H9 (cell line): ENCODE measurements at regions not wholly inside any gene's neighbourhood (a gene's known extent, or its start where the extent isn't known, plus 50 kb on each side); places are given as distances from the start of the nearest gene placed in this dataset.
A peak's percentile ranks its signal among the peaks of the same experiment; 100 is the strongest.

Source experiments
- DNase-seq: peaks from one replicate; pipeline ENCODE4 v3.0.0-alpha.2; 2017
- H2AFZ ChIP-seq: one replicate; pipeline ENCODE4 v1.6.1; 2013; ENCODE audit warnings: mild to moderate bottlenecking, low read length, control low read depth, moderate library complexity
- H2AK5ac ChIP-seq: 2 replicates; pipeline ENCODE4 v1.6.1; 2013; ENCODE audit warnings: low read length, control low read depth, mixed read lengths; ENCODE audit not compliant: insufficient read length
- H2BK120ac ChIP-seq: one replicate; pipeline ENCODE4 v1.6.1; 2013; ENCODE audit warnings: low read depth, mild to moderate bottlenecking, low read length, control low read depth, inconsistent platforms; ENCODE audit not compliant: poor library complexity, severe bottlenecking
- H2BK12ac ChIP-seq: 2 replicates; pipeline ENCODE4 v1.6.1; 2013; ENCODE audit warnings: low read length, control low read depth, mixed read lengths, low read depth; ENCODE audit not compliant: insufficient read length
- H2BK15ac ChIP-seq: 2 replicates; pipeline ENCODE4 v1.6.1; 2013; ENCODE audit warnings: low read depth, low read length, control low read depth
- H2BK20ac ChIP-seq: one replicate; pipeline ENCODE4 v1.6.1; 2013; ENCODE audit warnings: low read depth, mild to moderate bottlenecking, low read length, control low read depth, inconsistent platforms; ENCODE audit not compliant: poor library complexity, severe bottlenecking
- H2BK5ac ChIP-seq: 2 replicates; pipeline ENCODE4 v1.6.1; 2013; ENCODE audit warnings: low read length, control low read depth, mixed read lengths; ENCODE audit not compliant: insufficient read length
- H3K14ac ChIP-seq: 2 replicates; pipeline ENCODE4 v1.6.1; 2013; ENCODE audit warnings: low read length, control low read depth; ENCODE audit not compliant: insufficient read depth
- H3K18ac ChIP-seq: 2 replicates; pipeline ENCODE4 v1.6.1; 2013; ENCODE audit warnings: low read depth, mild to moderate bottlenecking, mixed read lengths, low read length, control low read depth; ENCODE audit not compliant: insufficient read length
- H3K23ac ChIP-seq: 2 replicates; pipeline ENCODE4 v1.6.1; 2013; ENCODE audit warnings: low read length, control low read depth, mixed read lengths, low read depth; ENCODE audit not compliant: insufficient read length
- H3K23me2 ChIP-seq: 2 replicates; pipeline ENCODE4 v1.6.1; 2013; ENCODE audit warnings: low read depth, mild to moderate bottlenecking, mixed read lengths, low read length, control low read depth; ENCODE audit not compliant: insufficient read length, poor library complexity, severe bottlenecking
- H3K27ac ChIP-seq: 2 replicates; pipeline ENCODE4 v1.5.1; 2013; ENCODE audit warnings: low read length, control low read depth, mixed read lengths, low read depth; ENCODE audit not compliant: insufficient read length
- H3K27me3 ChIP-seq: 2 replicates; pipeline ENCODE4 v1.6.1; 2013; ENCODE audit warnings: low read length, control low read depth, inconsistent platforms; ENCODE audit not compliant: insufficient read depth
- H3K4ac ChIP-seq: 2 replicates; pipeline ENCODE4 v1.6.1; 2013; ENCODE audit warnings: low read depth, mild to moderate bottlenecking, control low read depth, inconsistent platforms, low read length, moderate library complexity
- H3K4me1 ChIP-seq: 2 replicates; pipeline ENCODE4 v1.6.1; 2013; ENCODE audit warnings: low read length, control low read depth, inconsistent platforms; ENCODE audit not compliant: insufficient read depth
- H3K4me2 ChIP-seq: 2 replicates; pipeline ENCODE4 v1.6.1; 2013; ENCODE audit warnings: low read length, control low read depth, mixed read lengths; ENCODE audit not compliant: insufficient read length, insufficient read depth
- H3K56ac ChIP-seq: 2 replicates; pipeline ENCODE4 v1.6.1; 2013; ENCODE audit warnings: low read depth, mild to moderate bottlenecking, mixed read lengths, low read length, control low read depth; ENCODE audit not compliant: insufficient read length
- H3K79me1 ChIP-seq: 2 replicates; pipeline ENCODE4 v1.6.1; 2013; ENCODE audit warnings: low read depth, mild to moderate bottlenecking, moderate library complexity, low read length, control low read depth, inconsistent platforms; ENCODE audit not compliant: insufficient read depth, poor library complexity, severe bottlenecking
- H3K79me2 ChIP-seq: 2 replicates; pipeline ENCODE4 v1.6.1; 2013; ENCODE audit warnings: low read length, control low read depth, inconsistent platforms; ENCODE audit not compliant: insufficient read depth
- H3K9ac ChIP-seq: 2 replicates; pipeline ENCODE4 v1.6.1; 2013; ENCODE audit warnings: low read length, control low read depth, mixed read lengths; ENCODE audit not compliant: insufficient read length; ENCODE audit errors: extremely low read depth
- H3K9me3 ChIP-seq: one replicate; pipeline ENCODE4 v1.6.1; 2013; ENCODE audit warnings: low read depth, low read length, inconsistent platforms; ENCODE audit not compliant: control insufficient read depth
- H3T11ph ChIP-seq: one replicate; pipeline ENCODE4 v1.6.1; 2013; ENCODE audit warnings: mild to moderate bottlenecking, low read length, control low read depth, inconsistent platforms
- H4K20me1 ChIP-seq: one replicate; pipeline ENCODE4 v1.6.1; 2013; ENCODE audit not compliant: control insufficient read depth, insufficient read length, insufficient read depth
- H4K5ac ChIP-seq: 2 replicates; pipeline ENCODE4 v1.6.1; 2013; ENCODE audit warnings: low read depth, mild to moderate bottlenecking, mixed read lengths, low read length, control low read depth; ENCODE audit not compliant: insufficient read length
- H4K8ac ChIP-seq: replicated peaks from 2 replicates; pipeline ENCODE4 v1.6.1; 2013; ENCODE audit warnings: low read length, control low read depth, mixed read lengths, low read depth; ENCODE audit not compliant: insufficient read length
- H4K91ac ChIP-seq: 2 replicates; pipeline ENCODE4 v1.6.1; 2013; ENCODE audit warnings: low read depth, mild to moderate bottlenecking, moderate library complexity, mixed read lengths, low read length, control low read depth; ENCODE audit not compliant: insufficient read length
- H3K27ac Mint-ChIP-seq, 3 experiments: 2 replicates in 2 of 3; 3 replicates in 1 of 3; pipeline ENCODE4 v1.8.0; 2020 to 2021; ENCODE audit warnings: mixed read lengths in 3 of 3, mild to moderate bottlenecking in 1 of 3, moderate library complexity in 1 of 3
- H3K27me3 Mint-ChIP-seq: 2 replicates; pipeline ENCODE4 v1.8.0; 2021; ENCODE audit warnings: low read depth, mild to moderate bottlenecking, moderate library complexity, mixed read lengths
- H3K36me3 Mint-ChIP-seq, 3 experiments: 2 replicates in 2 of 3; 3 replicates in 1 of 3; pipeline ENCODE4 v1.8.0; 2020 to 2021; ENCODE audit warnings: low read depth in 3 of 3, mixed read lengths in 3 of 3; ENCODE audit not compliant: insufficient read depth in 1 of 3
- H3K4me1 Mint-ChIP-seq, 2 experiments: 2 replicates each; pipeline ENCODE4 v1.8.0; 2020; ENCODE audit warnings: mixed read lengths in 2 of 2
- H3K4me3 Mint-ChIP-seq, 2 experiments: 2 replicates in 1 of 2; 3 replicates in 1 of 2; pipeline ENCODE4 v1.8.0; 2020 to 2021; ENCODE audit warnings: mild to moderate bottlenecking in 2 of 2, mixed read lengths in 2 of 2, moderate library complexity in 1 of 2
- H3K9me3 Mint-ChIP-seq, 2 experiments: 2 replicates in 1 of 2; 3 replicates in 1 of 2; pipeline ENCODE4 v1.8.0; 2020; ENCODE audit warnings: mild to moderate bottlenecking in 2 of 2, mixed read lengths in 2 of 2, moderate library complexity in 1 of 2
- WGBS: extraction: QIAGEN DNeasy Blood & Tissue Kit; methylation state at CpG from one replicate; pipeline ENCODE4 v1.1.7; 2013; ENCODE audit warnings: missing lambda C conversion rate, low lambda C conversion rate, mixed read lengths; ENCODE audit not compliant: insufficient read length; ENCODE audit errors: extremely low coverage; 5-methylcytosine and 5-hydroxymethylcytosine counted together
- TF ChIP-seq, protein P1 (sequence below): fragments of 200-600 bp; sonication (generic); conservative IDR thresholded peaks from 3 replicates; pipeline ENCODE4 v1.8.0; 2021; ENCODE audit warnings: antibody characterized with exemption, mild to moderate bottlenecking

DNA sequence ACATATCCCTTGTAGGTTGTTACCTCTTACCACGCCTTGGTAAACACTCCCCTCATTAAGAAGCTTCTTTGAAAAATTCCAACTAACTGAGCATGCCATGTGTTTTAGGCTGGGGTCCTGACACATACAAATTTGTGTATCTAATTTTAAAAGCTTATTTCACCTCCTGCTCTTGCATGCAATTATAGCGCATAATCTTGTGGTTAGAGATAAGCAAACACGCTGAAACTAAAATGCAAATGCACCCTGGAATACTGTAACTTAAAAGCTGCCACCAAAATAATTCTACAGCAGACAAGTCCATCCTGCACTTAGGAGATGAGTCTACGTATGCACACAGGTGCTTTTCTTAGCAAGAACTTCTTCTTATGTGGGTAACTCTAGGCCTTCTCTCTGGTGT lies 990.2 kb downstream of the TSN start:
- no peaks in the 10 kb centered on the region for H3K9me3 Mint-ChIP-seq
- Histone ChIP-seq H3K4ac (no peak overlapping the region), H3K18ac (no peak overlapping the region), H3K79me1 (no peaks in the 10 kb centered on the region), H3K27ac (no peak overlapping the region), H3T11ph (no peak overlapping the region), H3K14ac (no peak overlapping the region), H3K27me3 (no peaks in the 10 kb centered on the region), H3K4me2 (no peak overlapping the region), H2AFZ (no peak overlapping the region), H3K23ac (peak overlapping the region; percentile 84), H2BK20ac (no peak overlapping the region), H2BK120ac (no peak overlapping the region), H4K20me1 (no peaks in the 10 kb centered on the region), H2BK15ac (no peak overlapping the region), H2AK5ac (no peak overlapping the region), H3K56ac (no peak overlapping the region), H2BK5ac (no peak overlapping the region), H3K4me1 (no peaks in the 10 kb centered on the region; the same call in 1 of the 2 replicates), H4K91ac (no peak overlapping the region), H3K9me3 (no peaks in the 10 kb centered on the region), H4K5ac (no peak overlapping the region), H4K8ac (no peak overlapping the region), H3K23me2 (no peaks in the 10 kb centered on the region), H3K79me2 (no peaks in the 10 kb centered on the region), H3K9ac (no peak overlapping the region), H2BK12ac (no peak overlapping the region)
- no peak overlapping the region for H3K4me3 Mint-ChIP-seq
- no CpG with 5 or more reads among the region's 4 CpGs for WGBS
- H3K27ac Mint-ChIP-seq: peak overlapping the region in 1 of 3 experiments; percentile 42; a peak in 1 of 7 replicates
- DNase-seq: no peak
- H3K4me1 Mint-ChIP-seq: peaks cover 16 to 28% of the 10 kb centered on the region in 2 experiments
- no peaks in the 10 kb centered on the region for H3K27me3 Mint-ChIP-seq
- no peaks in the 10 kb centered on the region for H3K36me3 Mint-ChIP-seq
- TF ChIP-seq, protein P1, sequence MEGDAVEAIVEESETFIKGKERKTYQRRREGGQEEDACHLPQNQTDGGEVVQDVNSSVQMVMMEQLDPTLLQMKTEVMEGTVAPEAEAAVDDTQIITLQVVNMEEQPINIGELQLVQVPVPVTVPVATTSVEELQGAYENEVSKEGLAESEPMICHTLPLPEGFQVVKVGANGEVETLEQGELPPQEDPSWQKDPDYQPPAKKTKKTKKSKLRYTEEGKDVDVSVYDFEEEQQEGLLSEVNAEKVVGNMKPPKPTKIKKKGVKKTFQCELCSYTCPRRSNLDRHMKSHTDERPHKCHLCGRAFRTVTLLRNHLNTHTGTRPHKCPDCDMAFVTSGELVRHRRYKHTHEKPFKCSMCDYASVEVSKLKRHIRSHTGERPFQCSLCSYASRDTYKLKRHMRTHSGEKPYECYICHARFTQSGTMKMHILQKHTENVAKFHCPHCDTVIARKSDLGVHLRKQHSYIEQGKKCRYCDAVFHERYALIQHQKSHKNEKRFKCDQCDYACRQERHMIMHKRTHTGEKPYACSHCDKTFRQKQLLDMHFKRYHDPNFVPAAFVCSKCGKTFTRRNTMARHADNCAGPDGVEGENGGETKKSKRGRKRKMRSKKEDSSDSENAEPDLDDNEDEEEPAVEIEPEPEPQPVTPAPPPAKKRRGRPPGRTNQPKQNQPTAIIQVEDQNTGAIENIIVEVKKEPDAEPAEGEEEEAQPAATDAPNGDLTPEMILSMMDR: no peak
